ENCODE measurements at regions not wholly inside any gene's neighbourhood (a gene's known extent, or its start where the extent isn't known, plus 50 kb on each side); places are given as distances from the start of the nearest gene placed in this dataset.

DNA sequence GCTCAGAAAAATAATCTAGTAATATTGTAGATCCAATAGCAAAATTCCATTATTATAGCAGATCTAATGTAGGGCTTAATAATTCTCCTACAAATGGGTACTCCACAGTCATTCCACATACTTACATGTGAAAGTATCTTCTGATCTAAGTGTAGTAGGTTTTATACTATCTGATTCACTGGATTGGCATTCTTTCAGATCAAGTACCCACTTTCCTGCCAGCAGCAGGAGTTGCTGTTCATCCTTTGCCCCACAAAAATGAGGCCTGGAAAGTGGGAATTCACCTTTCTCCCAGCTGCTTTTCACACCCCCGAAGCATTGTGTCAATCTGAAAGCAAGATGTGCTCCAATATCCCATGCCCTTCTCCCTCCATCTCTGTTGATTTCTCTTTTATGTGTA lies 77.1 kb upstream of the RXFP1 start (continued):
- TF ChIP-seq, protein P1, sequence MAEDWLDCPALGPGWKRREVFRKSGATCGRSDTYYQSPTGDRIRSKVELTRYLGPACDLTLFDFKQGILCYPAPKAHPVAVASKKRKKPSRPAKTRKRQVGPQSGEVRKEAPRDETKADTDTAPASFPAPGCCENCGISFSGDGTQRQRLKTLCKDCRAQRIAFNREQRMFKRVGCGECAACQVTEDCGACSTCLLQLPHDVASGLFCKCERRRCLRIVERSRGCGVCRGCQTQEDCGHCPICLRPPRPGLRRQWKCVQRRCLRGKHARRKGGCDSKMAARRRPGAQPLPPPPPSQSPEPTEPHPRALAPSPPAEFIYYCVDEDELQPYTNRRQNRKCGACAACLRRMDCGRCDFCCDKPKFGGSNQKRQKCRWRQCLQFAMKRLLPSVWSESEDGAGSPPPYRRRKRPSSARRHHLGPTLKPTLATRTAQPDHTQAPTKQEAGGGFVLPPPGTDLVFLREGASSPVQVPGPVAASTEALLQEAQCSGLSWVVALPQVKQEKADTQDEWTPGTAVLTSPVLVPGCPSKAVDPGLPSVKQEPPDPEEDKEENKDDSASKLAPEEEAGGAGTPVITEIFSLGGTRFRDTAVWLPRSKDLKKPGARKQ (CRISPR knock-in tag; IDR thresholded peaks at IDR 0.05) = no peak
- TF ChIP-seq, protein P2, sequence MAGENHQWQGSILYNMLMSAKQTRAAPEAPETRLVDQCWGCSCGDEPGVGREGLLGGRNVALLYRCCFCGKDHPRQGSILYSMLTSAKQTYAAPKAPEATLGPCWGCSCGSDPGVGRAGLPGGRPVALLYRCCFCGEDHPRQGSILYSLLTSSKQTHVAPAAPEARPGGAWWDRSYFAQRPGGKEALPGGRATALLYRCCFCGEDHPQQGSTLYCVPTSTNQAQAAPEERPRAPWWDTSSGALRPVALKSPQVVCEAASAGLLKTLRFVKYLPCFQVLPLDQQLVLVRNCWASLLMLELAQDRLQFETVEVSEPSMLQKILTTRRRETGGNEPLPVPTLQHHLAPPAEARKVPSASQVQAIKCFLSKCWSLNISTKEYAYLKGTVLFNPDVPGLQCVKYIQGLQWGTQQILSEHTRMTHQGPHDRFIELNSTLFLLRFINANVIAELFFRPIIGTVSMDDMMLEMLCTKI (IDR thresholded peaks at IDR 0.05; ENCODE audit: partially characterized antibody) = no peak
- no peak for TF ChIP-seq XRCC5 (IDR thresholded peaks at IDR 0.05; ENCODE audit: low read depth, low read length)
- TF ChIP-seq NFIC (IDR thresholded peaks at IDR 0.05) = no peak
- TF ChIP-seq, protein P3, sequence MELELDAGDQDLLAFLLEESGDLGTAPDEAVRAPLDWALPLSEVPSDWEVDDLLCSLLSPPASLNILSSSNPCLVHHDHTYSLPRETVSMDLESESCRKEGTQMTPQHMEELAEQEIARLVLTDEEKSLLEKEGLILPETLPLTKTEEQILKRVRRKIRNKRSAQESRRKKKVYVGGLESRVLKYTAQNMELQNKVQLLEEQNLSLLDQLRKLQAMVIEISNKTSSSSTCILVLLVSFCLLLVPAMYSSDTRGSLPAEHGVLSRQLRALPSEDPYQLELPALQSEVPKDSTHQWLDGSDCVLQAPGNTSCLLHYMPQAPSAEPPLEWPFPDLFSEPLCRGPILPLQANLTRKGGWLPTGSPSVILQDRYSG (tag; conservative IDR thresholded peaks at IDR 0.05; ENCODE audit: low read depth) = no peak
- TF ChIP-seq ZNF316 (IDR thresholded peaks at IDR 0.05) = no peak
- TF ChIP-seq, protein P4, sequence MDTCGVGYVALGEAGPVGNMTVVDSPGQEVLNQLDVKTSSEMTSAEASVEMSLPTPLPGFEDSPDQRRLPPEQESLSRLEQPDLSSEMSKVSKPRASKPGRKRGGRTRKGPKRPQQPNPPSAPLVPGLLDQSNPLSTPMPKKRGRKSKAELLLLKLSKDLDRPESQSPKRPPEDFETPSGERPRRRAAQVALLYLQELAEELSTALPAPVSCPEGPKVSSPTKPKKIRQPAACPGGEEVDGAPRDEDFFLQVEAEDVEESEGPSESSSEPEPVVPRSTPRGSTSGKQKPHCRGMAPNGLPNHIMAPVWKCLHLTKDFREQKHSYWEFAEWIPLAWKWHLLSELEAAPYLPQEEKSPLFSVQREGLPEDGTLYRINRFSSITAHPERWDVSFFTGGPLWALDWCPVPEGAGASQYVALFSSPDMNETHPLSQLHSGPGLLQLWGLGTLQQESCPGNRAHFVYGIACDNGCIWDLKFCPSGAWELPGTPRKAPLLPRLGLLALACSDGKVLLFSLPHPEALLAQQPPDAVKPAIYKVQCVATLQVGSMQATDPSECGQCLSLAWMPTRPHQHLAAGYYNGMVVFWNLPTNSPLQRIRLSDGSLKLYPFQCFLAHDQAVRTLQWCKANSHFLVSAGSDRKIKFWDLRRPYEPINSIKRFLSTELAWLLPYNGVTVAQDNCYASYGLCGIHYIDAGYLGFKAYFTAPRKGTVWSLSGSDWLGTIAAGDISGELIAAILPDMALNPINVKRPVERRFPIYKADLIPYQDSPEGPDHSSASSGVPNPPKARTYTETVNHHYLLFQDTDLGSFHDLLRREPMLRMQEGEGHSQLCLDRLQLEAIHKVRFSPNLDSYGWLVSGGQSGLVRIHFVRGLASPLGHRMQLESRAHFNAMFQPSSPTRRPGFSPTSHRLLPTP (IDR thresholded peaks at IDR 0.05; ENCODE audit: borderline replicate concordance, extremely low read depth, insufficient read length) = no peak
- TF ChIP-seq ZNF431 (CRISPR knock-in tag; IDR thresholded peaks at IDR 0.05) = no peak
